Smooth muscle cell of the brain vasculature (primary cell): ENCODE measurements at regions not wholly inside any gene's neighbourhood (a gene's known extent, or its start where the extent isn't known, plus 50 kb on each side); places are given as distances from the start of the nearest gene placed in this dataset.

Experiments used
- DNase-seq: peaks from one replicate; pipeline ENCODE4 v3.0.0-alpha.2; 2012; ENCODE audit warnings: low read depth, low spot score

GRCh38 chr5:93320920-93321445 is 260.0 kb downstream of the NR2F1-AS1 start:
- DNase-seq, result no peak

- DNase-seq, result no peak
Measured at GRCh38 chr5:93313672-93314071, 267.3 kb downstream of the NR2F1-AS1 start.

GRCh38 chr5:93311881-93312280 is 269.1 kb downstream of the NR2F1-AS1 start:
- DNase-seq, result no peak

GRCh38 chr5:93307557-93307956 is 273.5 kb downstream of the NR2F1-AS1 start:
- no peak for DNase-seq

GRCh38 chr5:93305984-93306383 is 275.0 kb downstream of the NR2F1-AS1 start:
- no peak for DNase-seq

GRCh38 chr5:93304456-93305250 is 276.4 kb downstream of the NR2F1-AS1 start:
- no peak for DNase-seq

- no peak for DNase-seq
Measured at GRCh38 chr5:93303291-93303691, 277.7 kb downstream of the NR2F1-AS1 start.

- DNase-seq, result no peak
Measured at GRCh38 chr5:93302711-93303110, 278.3 kb downstream of the NR2F1-AS1 start.

GRCh38 chr5:93300945-93301344 is 280.1 kb downstream of the NR2F1-AS1 start:
- no peak for DNase-seq

- no peak for DNase-seq
Measured at GRCh38 chr5:93300309-93300923, 280.6 kb downstream of the NR2F1-AS1 start.

- DNase-seq, result peak; percentile 26
Measured at GRCh38 chr5:93299681-93300308, 281.2 kb downstream of the NR2F1-AS1 start.

- no peak for DNase-seq
Measured at GRCh38 chr5:93297116-93297515, 283.9 kb downstream of the NR2F1-AS1 start.

GRCh38 chr5:93296338-93296737 is 284.7 kb downstream of the NR2F1-AS1 start:
- DNase-seq, result no peak

GRCh38 chr5:93294996-93295395 is 286.0 kb downstream of the NR2F1-AS1 start:
- no peak for DNase-seq

GRCh38 chr5:93294199-93294598 is 286.8 kb downstream of the NR2F1-AS1 start:
- no peak for DNase-seq

- DNase-seq, result no peak
Measured at GRCh38 chr5:93289942-93290341, 291.1 kb downstream of the NR2F1-AS1 start.

GRCh38 chr5:93285461-93285860 is 295.6 kb downstream of the NR2F1-AS1 start:
- no peak for DNase-seq

- DNase-seq, result no peak
Measured at GRCh38 chr5:93281980-93282772, 298.8 kb downstream of the NR2F1-AS1 start.

GRCh38 chr5:93280518-93280917 is 300.5 kb downstream of the NR2F1-AS1 start:
- no peak for DNase-seq

- DNase-seq, result no peak
Measured at GRCh38 chr5:93279296-93279963, 301.6 kb downstream of the NR2F1-AS1 start.

GRCh38 chr5:93278896-93279295 is 302.1 kb downstream of the NR2F1-AS1 start:
- no peak for DNase-seq
